GM18508 (cell line): ENCODE measurements at regions not wholly inside any gene's neighbourhood (a gene's known extent, or its start where the extent isn't known, plus 50 kb on each side); places are given as distances from the start of the nearest gene placed in this dataset.

Experiments used
- ATAC-seq: cut with Tn5 transposase; IDR thresholded peaks from one replicate; pipeline ENCODE4 v1.9.1; 2021; ENCODE audit warnings: moderate number of reproducible peaks; ENCODE audit not compliant: insufficient read depth, unreplicated experiment

- ATAC-seq, result no peak
Measured at GRCh38 chr13:27014406-27015359, 156.9 kb downstream of the USP12 start.

GRCh38 chr13:27012482-27013197, 159.0 kb downstream of the USP12 start:
- ATAC-seq, result no peak

DNA sequence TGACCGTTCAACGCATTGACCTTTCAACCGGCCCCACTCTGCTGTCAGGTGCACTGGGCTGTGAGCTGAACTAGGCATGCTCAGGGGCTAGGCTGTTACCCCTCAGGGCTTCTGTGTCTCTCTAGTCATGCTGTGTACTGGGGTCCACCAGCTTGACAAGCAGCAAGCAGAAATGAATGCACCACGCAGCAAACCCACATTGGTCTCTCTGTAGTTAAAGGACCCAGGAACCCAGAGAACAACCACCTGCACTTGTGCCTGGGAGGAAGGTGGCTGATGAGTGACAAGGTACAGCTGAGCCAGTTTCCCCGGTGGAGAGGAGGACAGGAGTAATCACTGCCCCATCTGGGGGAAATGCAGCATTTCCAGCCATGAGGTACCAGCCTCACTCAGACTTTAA, 159.9 kb downstream of the USP12 start:
- ATAC-seq, result no peak

DNA sequence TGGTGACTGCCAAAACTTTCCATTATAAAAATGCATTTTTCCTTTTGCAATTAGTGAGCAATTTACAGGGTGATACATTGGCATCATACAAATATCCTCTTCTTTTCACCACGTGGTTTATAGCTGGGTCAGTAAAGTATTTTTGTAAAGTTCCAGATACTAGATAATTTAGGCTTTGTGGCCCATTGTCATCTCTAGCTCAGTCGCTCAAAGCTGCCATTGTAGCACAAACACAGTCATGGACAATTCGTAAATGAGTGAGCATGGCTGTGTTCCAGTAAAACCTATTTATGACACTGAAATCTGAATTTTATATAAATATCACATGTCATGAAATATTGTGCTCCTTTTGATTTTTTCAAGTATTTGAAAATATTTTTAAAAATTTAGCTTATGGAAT, 162.9 kb downstream of the USP12 start:
- ATAC-seq, result no peak

GRCh38 chr13:27007166-27007565, 164.4 kb downstream of the USP12 start:
- ATAC-seq, result no peak

DNA sequence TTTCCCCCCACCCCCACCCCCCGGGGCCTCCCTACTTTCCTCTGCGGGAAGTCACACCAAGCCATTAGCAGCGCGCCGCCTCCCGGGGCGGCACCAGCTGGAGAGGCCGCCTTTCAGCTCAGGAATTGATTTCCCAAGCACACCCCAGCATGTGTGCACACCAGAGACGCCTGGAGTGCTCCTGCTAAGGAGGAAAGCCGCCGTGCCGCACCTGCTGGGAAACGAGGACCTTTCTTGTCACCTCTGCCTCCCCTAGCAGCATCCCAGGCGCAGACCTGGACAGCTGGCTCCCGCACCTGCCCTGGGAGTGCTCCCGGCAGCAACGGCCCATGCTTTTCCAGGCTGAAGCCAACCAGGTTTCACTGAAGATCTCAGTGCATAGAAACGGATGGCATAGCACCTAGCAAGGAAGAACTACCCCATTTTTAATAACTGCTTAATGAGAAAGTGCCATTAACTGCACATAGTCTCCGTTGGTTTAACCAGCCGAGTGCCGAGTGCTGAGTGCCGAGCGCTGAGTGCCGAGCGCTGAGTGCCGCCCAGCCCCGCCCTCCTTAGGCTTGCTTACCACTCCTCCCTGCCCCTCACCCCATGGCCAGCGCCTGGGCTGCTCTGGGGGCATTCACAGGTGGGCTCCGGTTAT, 165.0 kb downstream of the USP12 start:
- no peak for ATAC-seq

GRCh38 chr13:27005976-27006518, 165.6 kb downstream of the USP12 start:
- ATAC-seq, result no peak

- ATAC-seq, result no peak
Measured at GRCh38 chr13:27005556-27005955, 166.1 kb downstream of the USP12 start.

DNA sequence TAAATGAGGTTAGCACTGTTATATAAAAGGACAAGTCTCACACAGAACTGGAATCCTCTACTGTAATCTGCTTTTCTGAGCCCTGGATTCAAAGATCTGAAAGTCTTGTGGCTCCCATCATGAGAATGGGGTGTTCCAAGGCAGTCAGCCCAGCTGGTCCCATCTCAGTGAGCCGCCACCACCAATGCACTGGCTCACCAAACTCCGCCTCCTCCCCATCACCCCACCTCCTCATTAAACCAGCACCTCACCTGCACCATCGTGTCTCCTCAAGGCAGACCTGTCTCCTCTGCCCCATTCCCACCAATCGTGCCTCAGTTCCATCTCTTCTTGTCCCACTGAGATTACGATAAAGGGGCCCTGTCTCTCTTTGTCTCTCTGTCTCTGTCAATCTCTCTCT, 166.7 kb downstream of the USP12 start:
- ATAC-seq, result no peak

- no peak for ATAC-seq
Measured at GRCh38 chr13:27004326-27004725, 167.3 kb downstream of the USP12 start.

GRCh38 chr13:27001705-27002104, 169.9 kb downstream of the USP12 start:
- ATAC-seq, result no peak

DNA sequence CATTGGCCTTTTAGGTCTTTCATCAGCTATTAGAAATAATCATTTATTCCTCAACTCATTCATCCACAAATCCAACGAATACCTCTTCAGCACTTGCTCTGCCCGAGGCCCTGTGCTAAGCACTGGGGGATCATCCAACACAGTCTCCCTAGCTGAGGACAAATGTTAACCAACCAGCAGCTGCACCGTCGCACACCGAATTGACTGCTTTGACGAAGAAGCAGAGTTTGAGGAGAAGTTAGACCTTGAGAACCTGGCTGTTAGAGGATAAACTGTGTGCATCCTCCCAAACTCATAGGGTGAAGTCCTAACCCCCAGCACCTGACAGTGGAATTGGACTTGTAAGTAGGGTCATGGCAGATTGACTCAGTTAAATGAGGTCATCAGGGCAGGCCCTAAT, 170.9 kb downstream of the USP12 start:
- no peak for ATAC-seq

DNA sequence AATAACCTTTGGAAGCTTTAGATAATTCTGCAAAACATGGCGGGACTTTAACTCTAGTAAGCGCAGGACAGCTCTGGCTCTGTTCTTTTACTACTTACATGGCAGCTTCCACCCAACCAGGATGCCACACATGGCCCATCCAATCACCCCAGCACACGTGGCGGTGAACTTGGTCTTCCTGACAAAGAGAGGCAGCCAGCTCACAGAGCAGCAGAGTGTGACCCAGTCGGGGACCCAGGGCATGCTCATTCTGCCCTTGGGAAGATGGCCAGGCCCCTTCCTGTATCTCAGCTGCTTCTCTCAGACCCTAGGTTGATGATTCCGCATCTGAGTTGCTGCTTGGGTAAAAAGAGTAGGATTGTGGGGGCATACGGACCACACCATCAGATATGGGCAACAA, 172.1 kb downstream of the USP12 start:
- ATAC-seq, result no peak

GRCh38 chr13:26998292-26998691, 173.3 kb downstream of the USP12 start:
- no peak for ATAC-seq

DNA sequence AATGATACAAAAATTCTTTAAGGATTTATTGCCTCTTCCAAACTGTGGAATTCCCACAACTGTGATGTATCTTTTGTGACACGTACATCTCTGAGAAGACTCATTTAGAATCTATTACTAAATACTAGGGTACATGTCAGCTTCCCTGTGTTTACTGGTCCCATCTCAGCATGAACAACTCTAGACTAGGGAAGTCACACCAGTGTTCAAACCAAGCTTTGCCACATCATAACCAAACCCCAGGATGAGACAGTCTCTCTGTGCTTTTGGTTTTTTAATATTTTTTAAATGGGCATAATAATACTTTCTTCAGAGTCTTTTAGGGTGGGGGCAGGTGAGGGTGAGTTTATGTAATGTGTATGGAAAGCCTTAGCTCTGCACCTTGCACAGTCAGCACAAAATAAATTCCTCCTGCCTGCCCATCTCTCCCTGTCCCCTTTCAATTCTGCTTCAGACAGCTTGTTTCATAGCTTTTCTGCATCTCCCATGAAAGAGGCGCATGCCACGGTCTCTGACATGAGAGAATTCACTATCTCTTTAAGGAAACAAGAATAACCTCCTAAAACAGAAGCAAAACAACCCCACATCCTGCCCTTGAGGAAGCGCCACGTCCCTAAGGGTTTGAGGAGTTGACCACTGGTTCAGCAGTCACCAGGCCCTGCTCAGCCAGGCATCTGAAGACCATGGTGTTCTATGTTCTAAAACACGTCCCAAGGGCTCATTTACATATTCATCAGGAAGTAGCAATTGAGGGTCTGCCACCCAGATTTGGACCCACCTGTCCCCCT, 174.5 kb downstream of the USP12 start:
- peak; percentile 58 for ATAC-seq

DNA sequence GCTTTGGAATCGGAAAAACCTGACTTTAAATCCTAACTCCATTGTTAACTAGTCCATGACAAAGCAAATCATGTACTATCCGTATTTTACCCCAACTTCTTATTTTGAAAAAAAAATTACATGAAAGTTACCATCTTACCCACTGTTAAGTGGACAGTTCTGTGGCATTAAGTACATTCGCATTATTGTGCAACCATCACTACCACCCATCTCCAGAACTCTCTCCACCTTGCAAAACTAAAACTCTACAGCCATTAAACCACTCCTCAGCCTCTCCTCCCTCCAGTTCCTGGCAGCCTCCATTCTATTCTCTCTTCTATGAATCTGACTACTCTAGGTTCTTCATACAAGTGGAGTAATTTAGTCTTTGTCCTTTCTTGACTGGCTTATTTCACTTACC, 176.5 kb downstream of the USP12 start:
- no peak for ATAC-seq

DNA sequence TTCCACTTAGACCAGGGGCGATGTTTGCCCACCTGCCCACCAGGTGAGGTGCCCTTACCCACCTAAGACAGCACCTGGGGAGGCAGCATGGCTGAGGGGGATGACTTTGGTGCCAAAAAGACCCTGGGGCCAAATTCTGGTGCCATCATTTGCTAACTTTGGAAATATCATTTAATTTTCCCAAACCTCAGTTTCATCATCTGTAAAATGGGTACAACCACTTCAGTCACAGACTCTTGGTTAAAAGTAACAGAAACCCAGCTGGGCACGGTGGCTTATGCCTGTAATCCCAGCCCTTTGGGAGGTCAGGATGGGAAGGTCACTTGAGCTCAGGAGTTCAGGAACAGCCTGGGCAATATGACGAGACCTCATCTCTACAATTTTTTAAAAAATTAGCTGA, 177.8 kb downstream of the USP12 start:
- no peak for ATAC-seq

GRCh38 chr13:26992951-26993719, 178.5 kb downstream of the USP12 start:
- no peak for ATAC-seq

DNA sequence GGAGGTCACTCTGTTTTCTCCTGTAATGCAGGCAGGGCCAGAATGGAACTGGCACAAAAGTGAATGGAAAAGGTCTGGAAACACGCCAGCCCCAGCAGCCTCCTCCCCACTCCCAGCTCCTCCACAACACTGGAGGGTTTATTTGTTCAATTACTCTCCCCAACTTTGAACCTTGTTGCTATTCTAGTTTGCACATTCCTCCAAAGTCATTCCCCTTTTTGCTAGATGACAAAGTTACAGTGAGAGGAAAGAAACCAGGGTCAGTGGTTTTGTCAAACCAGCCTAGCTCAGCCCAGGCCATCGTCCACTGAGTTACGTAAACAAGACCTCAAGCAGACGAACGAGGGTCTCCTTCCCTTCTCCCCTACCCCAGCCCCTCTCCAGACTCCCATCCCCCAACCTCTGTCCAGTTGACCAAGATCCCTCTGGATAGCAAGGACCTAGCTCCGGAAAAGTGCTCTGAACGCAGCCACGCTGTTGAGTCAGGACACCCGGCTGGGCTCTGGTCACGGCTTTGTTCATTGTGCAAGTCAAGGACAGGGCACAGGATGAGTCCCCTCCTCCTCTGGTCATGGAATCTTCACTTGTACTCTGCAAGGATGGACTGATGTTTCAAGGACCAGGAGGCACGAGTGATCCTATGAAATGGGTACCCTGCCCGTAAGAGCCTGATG, 180.0 kb downstream of the USP12 start:
- ATAC-seq, result no peak
